A549 (cell line): ENCODE measurements at regions not wholly inside any gene's neighbourhood (a gene's known extent, or its start where the extent isn't known, plus 50 kb on each side); places are given as distances from the start of the nearest gene placed in this dataset.

Experiments used
- ATAC-seq, 2 experiments: fragments of 200-7000 bp in 1 of 2; fragments of >200 bp in 1 of 2; cut with Nextera tagmentation in 1 of 2; cut with Tn5 transposase in 1 of 2; 3 replicates each; pipeline versions ENCODE4 v1.8.0 to v1.9.1; 2018 to 2020; ENCODE audit warnings: mild to moderate bottlenecking in 1 of 2, moderate library complexity in 1 of 2
- CTCF ChIA-PET: fragments of 300-600 bp; sonication (Branson Sonifier 250); formaldehyde crosslinking; extraction: SDS; loops from one replicate; lab custom pipeline; 2021; ENCODE audit warnings: antibody characterized with exemption, inconsistent platforms; lab: Yijun Ruan, JAX
- POLR2A ChIA-PET: fragments of 350-600 bp; formaldehyde crosslinking; extraction: SDS; loops from one replicate; lab custom pipeline; 2021; ENCODE audit warnings: antibody characterized with exemption, inconsistent platforms; lab: Yijun Ruan, JAX
- DNase-seq, 2 experiments: peaks; one replicate each; pipeline versions ENCODE4 v3.0.0 to v3.0.0-alpha.2; 2011 to 2016; ENCODE audit warnings: low read depth in 1 of 2, low spot score in 1 of 2
- FAIRE-seq: peaks from 2 replicates; lab custom pipeline; 2011; peaks lifted over from hg19 to GRCh38; lab: Jason Lieb, UNC
- H3K27ac ChIP-seq, 2 experiments: fragments of >200 bp; sonication (Bioruptor Twin); formaldehyde crosslinking; 3 replicates each; pipeline ENCODE4 v1.5.1; 2016 to 2017
- H3K4me1 ChIP-seq: fragments of >200 bp; sonication (Bioruptor Twin); formaldehyde crosslinking; 3 replicates; pipeline ENCODE4 v1.6.1; 2016
- H3K4me2 ChIP-seq: fragments of >200 bp; sonication (Bioruptor Twin); formaldehyde crosslinking; 3 replicates; pipeline ENCODE4 v1.6.1; 2016
- H3K4me3 ChIP-seq: fragments of >200 bp; sonication (Bioruptor Twin); formaldehyde crosslinking; 3 replicates; pipeline ENCODE4 v1.5.1; 2016
- H3K9me3 ChIP-seq: fragments of >200 bp; sonication (Bioruptor Twin); formaldehyde crosslinking; 3 replicates; pipeline ENCODE4 v1.6.1; 2016
- CHD2 ChIP-seq: fragments of 150-350 bp; IDR thresholded peaks from 2 replicates; pipeline ENCODE4 v1.6.1; 2014; ENCODE audit warnings: low read length; ENCODE audit not compliant: partially characterized antibody
- CHD4 ChIP-seq: fragments of 200-600 bp; sonication (generic); IDR thresholded peaks from 2 replicates; pipeline ENCODE4 v1.6.1; 2016; ENCODE audit warnings: antibody characterized with exemption, mild to moderate bottlenecking, borderline replicate concordance
- EHF ChIP-seq: fragments of 250-450 bp; sonication (Bioruptor Pico); IDR thresholded peaks from 2 replicates; pipeline ENCODE4 v1.5.0; 2020; ENCODE audit warnings: mild to moderate bottlenecking
- EHMT2 ChIP-seq: fragments of 200-600 bp; sonication (generic); IDR thresholded peaks from 2 replicates; pipeline ENCODE4 v1.6.1; 2016; ENCODE audit warnings: antibody characterized with exemption, low read depth, mild to moderate bottlenecking, moderate library complexity
- EP300 ChIP-seq, 2 experiments: fragments of >200 bp; sonication (Bioruptor Twin); formaldehyde crosslinking; IDR thresholded peaks; 2 replicates in 1 of 2; 3 replicates in 1 of 2; pipeline ENCODE4 v1.6.1; 2016 to 2017
- KDM5A ChIP-seq: fragments of 200-600 bp; sonication (generic); IDR thresholded peaks from 2 replicates; pipeline ENCODE4 v1.6.1; 2016; ENCODE audit warnings: antibody characterized with exemption, mild to moderate bottlenecking
- MAFK ChIP-seq: fragments of 450-650 bp; IDR thresholded peaks from 2 replicates; pipeline ENCODE4 v1.6.1; 2014; ENCODE audit not compliant: partially characterized antibody
- MYC ChIP-seq: IDR thresholded peaks from 2 replicates; pipeline ENCODE4 v1.6.1; 2012; ENCODE audit warnings: mild to moderate bottlenecking, inconsistent platforms, low read length, improper control_type of control experiment, borderline replicate concordance
- NFE2L2 ChIP-seq: fragments of 150-350 bp; conservative IDR thresholded peaks from 2 replicates; pipeline ENCODE4 v1.6.1; 2014; ENCODE audit warnings: low read length
- NPAS2 ChIP-seq: fragments of 250-450 bp; sonication (Bioruptor Pico); IDR thresholded peaks from 2 replicates; pipeline ENCODE4 v1.8.0; 2022; ENCODE audit warnings: mild to moderate bottlenecking, moderate library complexity, borderline replicate concordance
- NR3C1 ChIP-seq: fragments of >200 bp; sonication (Bioruptor Twin); formaldehyde crosslinking; IDR thresholded peaks from 3 replicates; pipeline ENCODE4 v1.6.1; 2017
- PHF8 ChIP-seq: fragments of 200-600 bp; sonication (generic); IDR thresholded peaks from 2 replicates; pipeline ENCODE4 v1.6.1; 2016; ENCODE audit warnings: low read depth, mild to moderate bottlenecking, antibody characterized with exemption, moderate library complexity, borderline replicate concordance
- POLR2A ChIP-seq: IDR thresholded peaks from 2 replicates; pipeline ENCODE4 v1.6.1; 2012; ENCODE audit warnings: mild to moderate bottlenecking, low read length
- POLR2AphosphoS2 ChIP-seq: conservative IDR thresholded peaks from 2 replicates; pipeline ENCODE4 v1.6.1; 2012; ENCODE audit warnings: low read length, improper control_type of control experiment, inconsistent platforms
- RCOR1 ChIP-seq: fragments of 150-350 bp; IDR thresholded peaks from 2 replicates; pipeline ENCODE4 v1.6.1; 2014; ENCODE audit warnings: antibody characterized with exemption, low read length, low read depth
- RNF2 ChIP-seq: fragments of 200-600 bp; sonication (generic); IDR thresholded peaks from 2 replicates; pipeline ENCODE4 v1.6.1; 2016; ENCODE audit warnings: low read depth, mild to moderate bottlenecking, antibody characterized with exemption, moderate library complexity, borderline replicate concordance
- ZC3H11A ChIP-seq: fragments of 450-650 bp; IDR thresholded peaks from 2 replicates; pipeline ENCODE4 v1.6.1; 2014; ENCODE audit warnings: antibody characterized with exemption, mild to moderate bottlenecking
- ZFP36 ChIP-seq: fragments of 450-650 bp; IDR thresholded peaks from 2 replicates; pipeline ENCODE4 v1.6.1; 2014; ENCODE audit warnings: borderline replicate concordance; ENCODE audit not compliant: partially characterized antibody
- WGBS: methylation state at CpG from one replicate; pipeline ENCODE4 v1.1.6; 2017; ENCODE audit errors: missing lambda C conversion rate; 5-methylcytosine and 5-hydroxymethylcytosine counted together
- TF ChIP-seq, protein P1 (sequence below): fragments of >200 bp; sonication (Bioruptor Twin); formaldehyde crosslinking; IDR thresholded peaks from 3 replicates; pipeline ENCODE4 v1.6.1; 2016
- TF ChIP-seq, protein P2 (sequence below): fragments of 450-650 bp; IDR thresholded peaks from 2 replicates; pipeline ENCODE4 v1.6.1; 2014; ENCODE audit warnings: antibody characterized with exemption
- TF ChIP-seq, protein P3 (sequence below): fragments of >200 bp; sonication (Bioruptor Twin); formaldehyde crosslinking; IDR thresholded peaks from 3 replicates; pipeline ENCODE4 v1.5.1; 2016
- TF ChIP-seq, protein P4 (sequence below): fragments of >200 bp; sonication (Bioruptor Twin); formaldehyde crosslinking; IDR thresholded peaks from 2 replicates; pipeline ENCODE4 v1.6.1; 2016

DNA sequence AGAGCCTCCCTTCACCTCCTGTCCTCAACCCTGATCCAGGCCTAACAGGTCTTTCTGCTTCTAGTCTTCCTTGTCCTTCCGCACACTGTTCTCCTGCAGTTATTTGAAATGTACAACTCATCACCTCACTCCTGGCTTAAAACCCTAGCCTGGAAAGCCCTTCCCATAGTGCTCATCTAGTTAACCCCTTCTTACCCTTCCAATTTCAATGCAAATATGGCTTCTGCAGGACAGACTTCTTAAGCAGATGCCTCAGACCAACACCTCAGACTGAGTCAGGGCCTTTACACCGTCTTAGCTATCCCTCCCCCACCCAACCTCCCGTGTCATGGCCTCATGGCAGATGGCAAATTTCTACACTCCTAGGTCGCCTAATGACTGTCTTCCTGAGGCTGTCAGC, 130.4 kb downstream of the BCOR start:
- ATAC-seq (no peak), DNase-seq (no peak), FAIRE-seq (no peak)
- Histone ChIP-seq H3K4me3 (no peak overlapping the region), H3K27ac (no peak overlapping the region), H3K4me1 (no peaks in the 10 kb centered on the region), H3K9me3 (peaks cover 10% of the 10 kb centered on the region), H3K4me2 (no peak overlapping the region)
- WGBS: 67% methylated on average over 3 of the region's 4 CpGs
- no peak for TF ChIP-seq ZC3H11A
- TF ChIP-seq POLR2AphosphoS2: no peak
- no peak for TF ChIP-seq PHF8
- TF ChIP-seq KDM5A: no peak
- TF ChIP-seq, protein P1, sequence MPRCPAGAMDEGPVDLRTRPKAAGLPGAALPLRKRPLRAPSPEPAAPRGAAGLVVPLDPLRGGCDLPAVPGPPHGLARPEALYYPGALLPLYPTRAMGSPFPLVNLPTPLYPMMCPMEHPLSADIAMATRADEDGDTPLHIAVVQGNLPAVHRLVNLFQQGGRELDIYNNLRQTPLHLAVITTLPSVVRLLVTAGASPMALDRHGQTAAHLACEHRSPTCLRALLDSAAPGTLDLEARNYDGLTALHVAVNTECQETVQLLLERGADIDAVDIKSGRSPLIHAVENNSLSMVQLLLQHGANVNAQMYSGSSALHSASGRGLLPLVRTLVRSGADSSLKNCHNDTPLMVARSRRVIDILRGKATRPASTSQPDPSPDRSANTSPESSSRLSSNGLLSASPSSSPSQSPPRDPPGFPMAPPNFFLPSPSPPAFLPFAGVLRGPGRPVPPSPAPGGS: no peak
- TF ChIP-seq EP300 (IDR thresholded peaks at IDR 0.05): no peak
- TF ChIP-seq NR3C1: no peak
- TF ChIP-seq EHMT2: no peak
- no peak for TF ChIP-seq MAFK
- no peak for TF ChIP-seq RCOR1
- TF ChIP-seq, protein P2, sequence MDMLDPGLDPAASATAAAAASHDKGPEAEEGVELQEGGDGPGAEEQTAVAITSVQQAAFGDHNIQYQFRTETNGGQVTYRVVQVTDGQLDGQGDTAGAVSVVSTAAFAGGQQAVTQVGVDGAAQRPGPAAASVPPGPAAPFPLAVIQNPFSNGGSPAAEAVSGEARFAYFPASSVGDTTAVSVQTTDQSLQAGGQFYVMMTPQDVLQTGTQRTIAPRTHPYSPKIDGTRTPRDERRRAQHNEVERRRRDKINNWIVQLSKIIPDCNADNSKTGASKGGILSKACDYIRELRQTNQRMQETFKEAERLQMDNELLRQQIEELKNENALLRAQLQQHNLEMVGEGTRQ: no peak
- TF ChIP-seq CHD2: no peak
- no peak for TF ChIP-seq EHF (CRISPR knock-in tag)
- no peak for TF ChIP-seq MYC
- TF ChIP-seq CHD4: no peak
- TF ChIP-seq POLR2A: no peak
- TF ChIP-seq, protein P3, sequence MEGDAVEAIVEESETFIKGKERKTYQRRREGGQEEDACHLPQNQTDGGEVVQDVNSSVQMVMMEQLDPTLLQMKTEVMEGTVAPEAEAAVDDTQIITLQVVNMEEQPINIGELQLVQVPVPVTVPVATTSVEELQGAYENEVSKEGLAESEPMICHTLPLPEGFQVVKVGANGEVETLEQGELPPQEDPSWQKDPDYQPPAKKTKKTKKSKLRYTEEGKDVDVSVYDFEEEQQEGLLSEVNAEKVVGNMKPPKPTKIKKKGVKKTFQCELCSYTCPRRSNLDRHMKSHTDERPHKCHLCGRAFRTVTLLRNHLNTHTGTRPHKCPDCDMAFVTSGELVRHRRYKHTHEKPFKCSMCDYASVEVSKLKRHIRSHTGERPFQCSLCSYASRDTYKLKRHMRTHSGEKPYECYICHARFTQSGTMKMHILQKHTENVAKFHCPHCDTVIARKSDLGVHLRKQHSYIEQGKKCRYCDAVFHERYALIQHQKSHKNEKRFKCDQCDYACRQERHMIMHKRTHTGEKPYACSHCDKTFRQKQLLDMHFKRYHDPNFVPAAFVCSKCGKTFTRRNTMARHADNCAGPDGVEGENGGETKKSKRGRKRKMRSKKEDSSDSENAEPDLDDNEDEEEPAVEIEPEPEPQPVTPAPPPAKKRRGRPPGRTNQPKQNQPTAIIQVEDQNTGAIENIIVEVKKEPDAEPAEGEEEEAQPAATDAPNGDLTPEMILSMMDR: no peak
- no peak for TF ChIP-seq NFE2L2
- ChIA-PET CTCF (no interaction called here), POLR2A (no interaction called here)

DNA sequence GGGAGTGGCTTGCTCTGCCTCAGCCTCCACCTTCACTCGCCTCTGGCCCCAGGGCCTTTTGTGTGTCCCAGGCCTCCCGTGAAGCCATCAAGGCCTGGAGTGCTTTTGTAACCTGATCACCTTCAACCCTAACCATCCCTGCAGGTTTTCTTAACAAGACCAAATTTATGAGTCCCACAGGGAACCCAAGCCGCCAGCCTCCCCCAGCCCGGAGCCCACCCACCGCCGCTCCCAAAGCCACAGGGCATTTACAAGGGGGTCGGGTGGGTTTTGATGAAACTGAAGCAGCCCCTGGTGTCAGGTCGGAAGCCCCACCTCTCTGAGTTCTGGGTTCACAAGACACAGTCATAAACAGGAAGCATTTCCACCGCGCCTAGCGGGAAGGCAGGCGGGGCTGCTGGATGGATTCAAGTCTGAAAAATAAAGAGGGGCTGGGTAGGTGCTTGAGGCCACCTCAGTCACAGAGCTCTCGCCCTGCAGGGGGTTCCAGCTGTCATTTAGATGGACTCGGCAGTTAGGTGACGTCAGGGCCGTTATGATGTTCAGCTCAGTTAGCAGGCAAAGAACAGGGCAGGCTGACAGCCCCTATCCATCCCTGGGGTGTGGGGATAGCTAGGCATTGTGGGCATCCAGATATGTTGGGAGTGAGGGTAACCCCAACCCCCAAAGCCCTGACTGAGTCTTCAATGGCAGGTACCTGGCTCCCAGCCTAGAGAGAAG, 128.5 kb downstream of the BCOR start:
- TF ChIP-seq NPAS2 (CRISPR knock-in tag) (no peak), ZFP36 (no peak), CHD4 (no peak), RNF2 (no peak), MAFK (no peak)
- TF ChIP-seq, protein P4, sequence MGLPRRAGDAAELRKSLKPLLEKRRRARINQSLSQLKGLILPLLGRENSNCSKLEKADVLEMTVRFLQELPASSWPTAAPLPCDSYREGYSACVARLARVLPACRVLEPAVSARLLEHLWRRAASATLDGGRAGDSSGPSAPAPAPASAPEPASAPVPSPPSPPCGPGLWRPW: no peak
- TF ChIP-seq, all 56 proteins: peak for 0
- ATAC-seq (no peak), FAIRE-seq (no peak), DNase-seq (no peak)
- peaks cover 10% of the 10 kb centered on the region for H3K9me3 ChIP-seq
- H3K4me3 ChIP-seq: no peak overlapping the region
- 81% methylated on average over 14 of the region's 16 CpGs for WGBS
- H3K4me1 ChIP-seq: no peaks in the 10 kb centered on the region
- ChIA-PET CTCF (no interaction called here), POLR2A (no interaction called here)
- no peak overlapping the region for H3K4me2 ChIP-seq
- H3K27ac ChIP-seq: no peak overlapping the region
